ENCODE measurements at regions not wholly inside any gene's neighbourhood (a gene's known extent, or its start where the extent isn't known, plus 50 kb on each side); places are given as distances from the start of the nearest gene placed in this dataset.
"Not testable (repeated sequence)": the region's sequence is repeated elsewhere in the genome, so short reads cannot be mapped to it uniquely, and the experiment has no call there.

DNA sequence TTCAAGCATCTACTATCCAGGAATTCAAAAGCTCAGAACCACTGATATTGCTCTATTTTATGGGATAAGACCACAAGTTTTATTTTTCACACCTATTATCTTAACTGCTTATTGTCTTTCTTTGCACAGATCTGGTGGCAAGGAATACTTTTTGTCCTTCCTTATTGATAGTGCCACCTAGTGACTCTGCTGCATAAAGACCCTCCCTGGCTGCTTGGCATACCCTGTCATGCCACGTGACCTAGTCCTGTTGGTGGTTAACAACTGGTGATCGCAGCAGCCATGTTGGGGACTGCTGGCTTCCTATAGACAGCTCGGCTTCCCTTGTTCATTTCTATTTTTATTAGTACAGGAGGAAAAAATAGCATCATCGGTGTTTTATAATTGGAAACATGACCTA, 236.3 kb downstream of the MEX3B start:
- no peak for FAIRE-seq
- no peaks in the 10 kb centered on the region for H3K27me3 ChIP-seq (ENCODE audit: control insufficient read depth, insufficient read depth, low read length)
- TF ChIP-seq, protein P1, sequence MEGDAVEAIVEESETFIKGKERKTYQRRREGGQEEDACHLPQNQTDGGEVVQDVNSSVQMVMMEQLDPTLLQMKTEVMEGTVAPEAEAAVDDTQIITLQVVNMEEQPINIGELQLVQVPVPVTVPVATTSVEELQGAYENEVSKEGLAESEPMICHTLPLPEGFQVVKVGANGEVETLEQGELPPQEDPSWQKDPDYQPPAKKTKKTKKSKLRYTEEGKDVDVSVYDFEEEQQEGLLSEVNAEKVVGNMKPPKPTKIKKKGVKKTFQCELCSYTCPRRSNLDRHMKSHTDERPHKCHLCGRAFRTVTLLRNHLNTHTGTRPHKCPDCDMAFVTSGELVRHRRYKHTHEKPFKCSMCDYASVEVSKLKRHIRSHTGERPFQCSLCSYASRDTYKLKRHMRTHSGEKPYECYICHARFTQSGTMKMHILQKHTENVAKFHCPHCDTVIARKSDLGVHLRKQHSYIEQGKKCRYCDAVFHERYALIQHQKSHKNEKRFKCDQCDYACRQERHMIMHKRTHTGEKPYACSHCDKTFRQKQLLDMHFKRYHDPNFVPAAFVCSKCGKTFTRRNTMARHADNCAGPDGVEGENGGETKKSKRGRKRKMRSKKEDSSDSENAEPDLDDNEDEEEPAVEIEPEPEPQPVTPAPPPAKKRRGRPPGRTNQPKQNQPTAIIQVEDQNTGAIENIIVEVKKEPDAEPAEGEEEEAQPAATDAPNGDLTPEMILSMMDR (IDR thresholded peaks at IDR 0.05; ENCODE audit: insufficient read depth, low read length, severe bottlenecking) = no peak
- no peaks in the 10 kb centered on the region for H3K36me3 ChIP-seq (ENCODE audit: control insufficient read depth, insufficient read depth, low read length)
- DNase-seq (ENCODE audit: low read depth) = no peak
- H3K4me3 ChIP-seq (ENCODE audit: low read depth, low read length) = no peak overlapping the region

DNA sequence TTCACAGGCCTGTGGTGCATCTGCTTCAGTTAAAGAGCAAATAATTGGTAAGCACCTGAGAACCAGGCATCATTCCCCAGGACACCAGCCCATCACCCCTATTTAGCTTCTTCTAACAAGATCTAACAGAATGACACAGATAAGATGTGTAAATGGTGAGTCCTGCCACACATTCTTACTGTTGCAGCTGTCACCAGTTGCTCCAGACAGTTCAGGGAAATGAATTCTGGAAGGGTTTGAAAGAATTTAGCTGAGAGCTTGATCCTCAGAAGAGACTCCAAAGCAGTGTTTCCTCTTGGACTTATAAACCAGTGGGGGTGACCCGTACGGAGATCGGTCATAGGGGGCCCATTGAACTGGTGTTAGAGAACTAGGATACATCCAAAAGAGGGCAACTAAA, 238.0 kb downstream of the MEX3B start:
- FAIRE-seq (no peak), DNase-seq (ENCODE audit: low read depth) (no peak)
- H3K27me3 ChIP-seq (ENCODE audit: control insufficient read depth, insufficient read depth, low read length) = no peaks in the 10 kb centered on the region
- TF ChIP-seq, protein P1 (IDR thresholded peaks at IDR 0.05; ENCODE audit: insufficient read depth, low read length, severe bottlenecking) = no peak
- no peaks in the 10 kb centered on the region for H3K36me3 ChIP-seq (ENCODE audit: control insufficient read depth, insufficient read depth, low read length)
- H3K4me3 ChIP-seq (ENCODE audit: low read depth, low read length) = no peak overlapping the region

DNA sequence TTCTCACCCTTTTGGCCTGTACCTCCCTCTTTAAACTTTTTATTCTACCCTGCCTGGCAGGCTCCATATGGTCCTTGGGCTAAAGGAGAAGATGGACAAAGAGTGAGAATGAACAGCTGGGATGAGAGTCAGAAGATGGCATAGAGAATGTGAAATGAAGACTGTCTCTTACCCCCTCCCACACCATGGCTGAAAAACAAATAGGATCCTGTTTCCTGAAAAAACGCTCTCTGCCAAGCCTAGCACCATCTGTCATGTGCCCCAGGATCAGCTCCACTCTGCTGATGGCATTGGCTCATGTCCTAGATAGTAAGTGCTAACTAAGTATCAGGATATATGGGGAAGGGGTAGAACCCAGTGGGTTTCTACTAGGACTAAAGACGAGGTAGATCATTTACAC, 238.6 kb downstream of the MEX3B start:
- FAIRE-seq (no peak), DNase-seq (ENCODE audit: low read depth) (no peak)
- no peak overlapping the region for H3K4me3 ChIP-seq (ENCODE audit: low read depth, low read length)
- no peaks in the 10 kb centered on the region for H3K36me3 ChIP-seq (ENCODE audit: control insufficient read depth, insufficient read depth, low read length)
- TF ChIP-seq, protein P1 (IDR thresholded peaks at IDR 0.05; ENCODE audit: insufficient read depth, low read length, severe bottlenecking) = no peak
- no peaks in the 10 kb centered on the region for H3K27me3 ChIP-seq (ENCODE audit: control insufficient read depth, insufficient read depth, low read length)

DNA sequence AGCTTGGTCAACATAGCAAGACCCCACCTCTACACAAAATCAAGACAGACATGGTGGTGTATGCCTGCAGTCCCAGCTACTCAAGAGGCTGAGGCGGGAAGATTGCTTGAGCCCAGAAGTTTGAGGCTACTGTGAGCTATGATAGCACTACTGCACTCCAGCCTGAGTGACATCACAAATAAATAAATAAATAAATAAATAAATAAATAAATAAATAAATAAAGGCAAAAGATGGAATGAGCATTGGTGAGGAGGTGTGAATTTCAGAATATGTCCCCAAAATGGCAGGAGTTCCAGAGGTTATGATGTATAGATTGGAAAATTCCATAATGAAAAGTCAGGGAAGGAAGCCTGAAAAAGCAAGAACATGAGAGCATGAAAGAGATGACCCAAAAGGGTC, 249.9 kb downstream of the MEX3B start:
- Histone ChIP-seq H3K27me3 (ENCODE audit: control insufficient read depth, insufficient read depth, low read length) (no peaks in the 10 kb centered on the region), H3K4me3 (ENCODE audit: low read depth, low read length) (no peak overlapping the region), H3K36me3 (ENCODE audit: control insufficient read depth, insufficient read depth, low read length) (no peaks in the 10 kb centered on the region)
- TF ChIP-seq, protein P1 (IDR thresholded peaks at IDR 0.05; ENCODE audit: insufficient read depth, low read length, severe bottlenecking) = no peak
- no peak for DNase-seq (ENCODE audit: low read depth)
- no peak for FAIRE-seq

DNA sequence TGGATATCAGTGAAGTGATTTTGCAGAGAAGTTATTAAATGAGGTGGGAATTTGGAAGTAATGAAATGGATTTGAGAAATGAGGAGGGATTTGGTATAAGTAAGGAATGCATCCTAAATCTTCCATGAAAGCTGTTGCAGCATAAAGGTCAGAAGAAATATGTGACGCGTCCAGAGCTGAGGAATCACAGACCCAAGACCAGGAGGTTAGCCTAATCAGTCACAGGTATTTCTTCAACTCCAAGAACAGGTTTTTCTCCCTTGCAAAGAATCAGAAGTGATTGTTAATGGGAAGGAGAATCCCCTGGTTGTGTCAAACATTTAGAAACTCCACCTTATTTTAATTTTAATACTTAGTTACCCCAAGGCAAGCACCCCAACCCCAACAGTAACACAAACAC, 253.2 kb downstream of the MEX3B start:
- Histone ChIP-seq H3K4me3 (ENCODE audit: low read depth, low read length) (no peak overlapping the region), H3K36me3 (ENCODE audit: control insufficient read depth, insufficient read depth, low read length) (no peaks in the 10 kb centered on the region), H3K27me3 (ENCODE audit: control insufficient read depth, insufficient read depth, low read length) (no peaks in the 10 kb centered on the region)
- DNase-seq (ENCODE audit: low read depth) (no peak), FAIRE-seq (no peak)
- TF ChIP-seq, protein P1 (IDR thresholded peaks at IDR 0.05; ENCODE audit: insufficient read depth, low read length, severe bottlenecking) = no peak

DNA sequence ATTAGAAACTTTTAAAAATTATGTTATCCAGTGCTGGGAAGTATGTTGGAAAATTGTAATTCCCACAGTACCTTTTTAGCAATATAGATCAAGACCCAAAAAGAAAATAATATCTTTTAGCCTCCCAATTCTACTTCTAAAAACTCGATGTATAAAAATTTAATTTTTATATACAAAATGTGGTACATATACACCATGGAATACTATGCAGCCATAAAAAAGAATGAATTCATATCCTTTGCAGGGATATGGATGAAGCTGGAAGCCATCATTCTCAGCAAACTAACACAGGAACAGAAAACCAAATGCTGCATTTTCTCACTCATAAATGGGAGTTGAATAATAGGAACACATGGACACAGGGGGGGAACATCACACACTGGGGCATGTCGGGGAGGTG, 254.5 kb downstream of the MEX3B start:
- FAIRE-seq; H3K27me3 ChIP-seq (ENCODE audit: control insufficient read depth, insufficient read depth, low read length); H3K4me3 ChIP-seq (ENCODE audit: low read depth, low read length); H3K36me3 ChIP-seq (ENCODE audit: control insufficient read depth, insufficient read depth, low read length); DNase-seq (ENCODE audit: low read depth): not testable (repeated sequence)

Measured in bronchial epithelial cell (primary cell).